Esophagus squamous epithelium (tissue), 5 donors: ENCODE measurements at regions not wholly inside any gene's neighbourhood (a gene's known extent, or its start where the extent isn't known, plus 50 kb on each side); places are given as distances from the start of the nearest gene placed in this dataset.

Experiments used
- DNase-seq: peaks from one replicate; lab custom pipeline; 2025; lab: John Stamatoyannopoulos, UW
- H3K27ac ChIP-seq, 4 donors: fragments of 200-600 bp; sonication (generic); one replicate each; pipeline ENCODE4 v1.5.1; 2016 to 2019; ENCODE audit warnings: mild to moderate bottlenecking in 1 of 4
- H3K27me3 ChIP-seq, 4 donors: fragments of 200-600 bp; sonication (generic); 1 replicate in 3 of 4; 2 replicates in 1 of 4; pipeline versions ENCODE4 v1.5.1 to v1.6.0; 2017 to 2021; ENCODE audit warnings: antibody characterized with exemption in 1 of 4
- H3K36me3 ChIP-seq, 3 donors: fragments of 200-600 bp; sonication (generic); one replicate each; pipeline ENCODE4 v1.5.1; 2016 to 2019
- H3K4me1 ChIP-seq, 3 donors: fragments of 200-600 bp; sonication (generic); one replicate each; pipeline ENCODE4 v1.5.1; 2017 to 2019
- H3K4me3 ChIP-seq, 4 donors: fragments of 200-600 bp; sonication (generic); 1 replicate in 3 of 4; 2 replicates in 1 of 4; pipeline ENCODE4 v1.5.1; 2016 to 2019; ENCODE audit warnings: mild to moderate bottlenecking in 2 of 4, moderate library complexity in 1 of 4
- H3K9me3 ChIP-seq, 3 donors: fragments of 200-600 bp; sonication (generic); one replicate each; pipeline ENCODE4 v1.5.1; 2016 to 2019
- POLR2A ChIP-seq, 4 donors: fragments of 450-650 bp; IDR thresholded peaks; one replicate each; pipeline ENCODE4 v1.6.1; 2017; ENCODE audit warnings: antibody characterized with exemption in 4 of 4, mild to moderate bottlenecking in 4 of 4, moderate library complexity in 3 of 4
- WGBS, 2 donors: methylation state at CpG; one replicate each; pipeline ENCODE4 v1.1.5; 2018; 5-methylcytosine and 5-hydroxymethylcytosine counted together
- intact Hi-C: fragments of 100-400 bp; cut with DNase I; formaldehyde crosslinking; loops from one replicate; pipeline ENCODE4 v1.15.0; 2022
- TF ChIP-seq, protein P1 (sequence below), 6 experiments: fragments of 450-650 bp in 4 of 6; fragments of 200-600 bp in 2 of 6; sonication (generic) in 2 of 6; IDR thresholded peaks; one replicate each; pipeline ENCODE4 v1.5.1; 2016 to 2019; ENCODE audit warnings: antibody characterized with exemption in 6 of 6, mild to moderate bottlenecking in 4 of 6, moderate library complexity in 4 of 6
- donor health status: DM: yes; HTN: yes; CAD: no.

DNA sequence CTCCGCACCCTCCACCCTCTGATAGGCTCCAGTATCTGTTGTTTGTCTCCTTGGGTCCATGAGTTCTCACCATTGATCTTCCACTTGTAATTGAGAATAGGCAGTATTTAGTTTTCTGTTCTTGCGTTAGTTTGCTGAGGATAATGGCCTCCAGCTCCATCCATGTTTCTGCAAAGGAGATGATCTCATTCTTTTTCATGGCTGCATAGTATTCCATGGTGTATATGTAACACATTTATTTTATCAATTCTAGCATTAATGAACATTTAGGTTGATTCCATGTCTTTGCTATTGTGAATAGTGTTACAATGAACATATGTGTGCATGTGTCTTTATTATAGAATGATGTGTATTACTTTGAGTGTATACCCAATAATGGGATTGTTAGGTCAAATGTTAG is 814.6 kb upstream of the FRG1 start:
- WGBS, 2 donors = 44% methylated on average over 2 of the region's 2 CpGs
- Histone ChIP-seq H3K36me3 (no peaks in the 10 kb centered on the region), H3K27ac (no peak overlapping the region), H3K27me3 (no peaks in the 10 kb centered on the region), H3K9me3 (peaks cover 0 to 4% (median 0%) of the 10 kb centered on the region in 3 donors), H3K4me1 (peaks cover 0 to 18% (median 0%) of the 10 kb centered on the region in 3 donors), H3K4me3 (no peak overlapping the region)
- intact Hi-C loops = no loop called here
- TF ChIP-seq, protein P1, sequence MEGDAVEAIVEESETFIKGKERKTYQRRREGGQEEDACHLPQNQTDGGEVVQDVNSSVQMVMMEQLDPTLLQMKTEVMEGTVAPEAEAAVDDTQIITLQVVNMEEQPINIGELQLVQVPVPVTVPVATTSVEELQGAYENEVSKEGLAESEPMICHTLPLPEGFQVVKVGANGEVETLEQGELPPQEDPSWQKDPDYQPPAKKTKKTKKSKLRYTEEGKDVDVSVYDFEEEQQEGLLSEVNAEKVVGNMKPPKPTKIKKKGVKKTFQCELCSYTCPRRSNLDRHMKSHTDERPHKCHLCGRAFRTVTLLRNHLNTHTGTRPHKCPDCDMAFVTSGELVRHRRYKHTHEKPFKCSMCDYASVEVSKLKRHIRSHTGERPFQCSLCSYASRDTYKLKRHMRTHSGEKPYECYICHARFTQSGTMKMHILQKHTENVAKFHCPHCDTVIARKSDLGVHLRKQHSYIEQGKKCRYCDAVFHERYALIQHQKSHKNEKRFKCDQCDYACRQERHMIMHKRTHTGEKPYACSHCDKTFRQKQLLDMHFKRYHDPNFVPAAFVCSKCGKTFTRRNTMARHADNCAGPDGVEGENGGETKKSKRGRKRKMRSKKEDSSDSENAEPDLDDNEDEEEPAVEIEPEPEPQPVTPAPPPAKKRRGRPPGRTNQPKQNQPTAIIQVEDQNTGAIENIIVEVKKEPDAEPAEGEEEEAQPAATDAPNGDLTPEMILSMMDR (IDR thresholded peaks at IDR 0.05) = no peak
- TF ChIP-seq POLR2A (IDR thresholded peaks at IDR 0.05) = no peak
- no peak for DNase-seq

DNA sequence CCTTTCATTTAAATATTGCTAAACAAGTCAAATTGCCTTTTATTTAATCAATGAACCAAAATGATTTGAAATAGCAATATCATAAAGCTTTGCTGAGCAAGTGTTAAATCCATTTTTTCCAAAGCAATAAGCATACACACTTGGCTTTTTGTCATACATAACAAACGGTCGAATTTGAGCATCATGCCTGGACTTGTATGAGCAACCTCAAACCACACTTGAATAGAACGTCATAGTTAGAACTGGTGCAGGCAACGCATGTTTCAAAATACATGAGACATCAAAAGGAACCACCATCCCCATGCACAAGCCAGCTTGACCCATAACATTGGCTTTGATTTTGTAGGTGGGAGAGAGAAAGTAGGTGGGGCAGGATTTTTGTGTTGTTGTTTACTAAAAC is 812.3 kb upstream of the FRG1 start:
- H3K36me3 ChIP-seq = no peaks in the 10 kb centered on the region
- H3K27me3 ChIP-seq = no peaks in the 10 kb centered on the region
- TF ChIP-seq, protein P1 (IDR thresholded peaks at IDR 0.05) = no peak
- TF ChIP-seq POLR2A (IDR thresholded peaks at IDR 0.05) = no peak
- no peak overlapping the region for H3K27ac ChIP-seq
- peaks cover 0 to 4% (median 0%) of the 10 kb centered on the region in 3 donors for H3K9me3 ChIP-seq
- intact Hi-C loops = no loop called here
- DNase-seq = no peak
- H3K4me3 ChIP-seq = no peak overlapping the region
- H3K4me1 ChIP-seq = peaks cover 0 to 18% (median 0%) of the 10 kb centered on the region in 3 donors
- WGBS, 2 donors = 28 to 53% methylated on average over 4 of the region's 4 CpGs

DNA sequence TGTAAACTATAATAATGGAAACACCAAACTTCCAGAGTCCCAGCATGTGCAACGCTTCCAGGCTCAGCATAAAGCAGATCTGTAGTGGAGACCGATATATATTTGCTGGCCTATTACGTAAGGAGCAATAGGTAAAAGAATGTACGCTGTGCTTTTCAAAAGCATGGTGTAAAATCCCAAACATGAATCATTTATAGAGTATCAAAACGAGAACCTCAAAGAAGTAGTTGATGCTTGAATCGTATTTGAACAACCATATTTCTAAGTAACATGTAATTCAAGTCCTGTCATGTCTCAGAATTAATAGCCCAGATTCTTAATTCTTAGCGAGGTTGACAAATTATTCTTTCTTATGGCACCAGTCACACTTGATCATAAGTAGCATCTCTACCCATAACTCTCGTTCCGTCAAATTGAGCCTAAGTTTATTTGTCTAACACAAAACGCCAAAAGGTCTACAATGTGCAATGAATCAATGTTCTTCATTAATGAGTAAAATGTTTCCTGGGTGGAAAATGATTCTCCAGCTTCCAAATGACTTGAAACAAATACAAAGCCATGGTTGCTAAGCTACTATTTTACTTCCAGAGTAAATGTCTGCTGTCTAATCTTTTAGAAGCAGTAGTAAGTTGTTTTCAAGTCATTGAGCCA is 811.5 kb upstream of the FRG1 start:
- TF ChIP-seq POLR2A (IDR thresholded peaks at IDR 0.05) = no peak
- TF ChIP-seq, protein P1 (IDR thresholded peaks at IDR 0.05) = no peak
- intact Hi-C loops = no loop called here
- Histone ChIP-seq H3K27ac (peak overlapping the region in 1 of 4 donors; percentile 4), H3K4me1 (peaks cover 0 to 18% (median 0%) of the 10 kb centered on the region in 3 donors), H3K27me3 (no peaks in the 10 kb centered on the region), H3K36me3 (no peaks in the 10 kb centered on the region), H3K9me3 (peaks cover 0 to 4% (median 0%) of the 10 kb centered on the region in 3 donors), H3K4me3 (no peak overlapping the region)
- DNase-seq = no peak
- WGBS, 2 donors = 19 to 22% methylated on average over 10 of the region's 10 CpGs

DNA sequence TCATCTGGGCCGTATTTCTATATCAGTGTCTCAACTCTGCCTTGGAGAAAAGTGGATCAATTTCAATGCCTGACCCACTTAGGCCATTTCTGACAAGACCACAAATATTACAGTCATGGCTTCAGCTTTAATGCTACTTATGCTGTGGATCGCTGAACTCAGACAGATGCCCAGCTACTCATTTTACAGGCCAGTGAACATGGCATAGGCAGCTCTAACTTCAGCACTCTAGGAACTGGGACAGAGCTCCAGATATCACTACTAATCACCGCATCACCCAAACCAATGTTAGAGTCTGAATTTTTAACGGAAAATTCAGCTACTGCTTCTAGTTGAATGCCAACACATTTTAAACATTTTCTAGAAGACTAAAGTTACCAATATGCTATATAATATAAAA is 809.6 kb upstream of the FRG1 start:
- peaks cover 0 to 18% (median 0%) of the 10 kb centered on the region in 3 donors for H3K4me1 ChIP-seq
- peaks cover 0 to 4% (median 0%) of the 10 kb centered on the region in 3 donors for H3K9me3 ChIP-seq
- H3K36me3 ChIP-seq = no peaks in the 10 kb centered on the region
- intact Hi-C loops = no loop called here
- no peak overlapping the region for H3K4me3 ChIP-seq
- TF ChIP-seq, protein P1 (IDR thresholded peaks at IDR 0.05) = no peak
- no peak for TF ChIP-seq POLR2A (IDR thresholded peaks at IDR 0.05)
- H3K27me3 ChIP-seq = no peaks in the 10 kb centered on the region
- no peak for DNase-seq
- WGBS, 2 donors = 94 to 96% methylated on average over 4 of the region's 4 CpGs
- H3K27ac ChIP-seq = no peak overlapping the region

DNA sequence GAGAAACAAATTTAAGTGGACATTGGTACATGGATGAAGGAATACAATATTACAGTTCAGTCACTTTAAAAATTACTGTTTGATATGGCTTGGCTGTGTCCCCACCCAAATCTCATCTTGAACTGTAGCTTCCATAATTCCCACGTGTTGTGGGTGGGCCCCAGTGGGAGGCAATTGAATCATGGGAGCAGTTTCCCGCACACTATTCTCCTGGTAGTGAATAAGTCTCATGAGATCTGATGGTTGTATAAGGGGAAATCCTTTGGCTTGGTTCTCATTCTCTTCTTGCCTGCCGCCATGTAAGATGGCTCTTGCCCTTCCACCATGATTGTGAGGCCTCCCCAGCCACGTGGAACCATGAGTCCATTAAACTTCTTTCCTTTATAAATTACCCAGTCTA is 804.2 kb upstream of the FRG1 start:
- no peaks in the 10 kb centered on the region for H3K4me1 ChIP-seq

More for the DNA sequence above, 804.2 kb upstream of the FRG1 start:
- H3K4me3 ChIP-seq = no peak overlapping the region
- no peak for TF ChIP-seq POLR2A (IDR thresholded peaks at IDR 0.05)
- TF ChIP-seq, protein P1 (IDR thresholded peaks at IDR 0.05) = no peak
- no peak for DNase-seq
- no peak overlapping the region for H3K27ac ChIP-seq
- no peaks in the 10 kb centered on the region for H3K36me3 ChIP-seq
- intact Hi-C loops = no loop called here
- H3K27me3 ChIP-seq = no peaks in the 10 kb centered on the region
- WGBS, 2 donors = 50 to 64% methylated on average over 2 to 4 of the region's 4 CpGs
- H3K9me3 ChIP-seq = no peaks in the 10 kb centered on the region
